C4-2B (cell line): ENCODE measurements at regions not wholly inside any gene's neighbourhood (a gene's known extent, or its start where the extent isn't known, plus 50 kb on each side); places are given as distances from the start of the nearest gene placed in this dataset.

ENCODE experiments used
- ZFX ChIP-seq: fragments of 450-650 bp; IDR thresholded peaks from 2 replicates; pipeline ENCODE4 v1.6.1; 2017
- TF ChIP-seq, protein P1 (sequence below): fragments of 450-650 bp; conservative IDR thresholded peaks from 2 replicates; pipeline ENCODE4 v1.5.1; 2017; ENCODE audit warnings: mild to moderate bottlenecking

DNA sequence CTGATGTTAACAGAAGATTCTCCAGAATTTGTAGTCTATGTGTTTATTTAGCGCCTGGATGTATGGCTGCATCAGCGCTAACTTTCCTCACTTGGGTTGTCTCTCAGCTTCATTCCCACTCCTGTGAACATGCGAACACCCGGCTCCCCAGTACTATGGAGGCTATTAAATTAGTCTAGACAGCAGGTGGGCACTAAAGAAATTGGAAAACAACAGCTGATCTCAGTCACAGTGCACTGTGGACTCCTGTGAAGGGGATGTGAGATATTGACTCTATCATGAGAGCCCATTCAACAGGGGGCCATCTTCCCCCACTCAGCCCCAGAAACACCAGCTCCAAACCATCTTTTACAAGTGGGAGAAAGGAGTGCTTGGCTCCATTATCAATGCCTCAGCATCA lies 471.0 kb downstream of the KDM4C start:
- TF ChIP-seq, protein P1, sequence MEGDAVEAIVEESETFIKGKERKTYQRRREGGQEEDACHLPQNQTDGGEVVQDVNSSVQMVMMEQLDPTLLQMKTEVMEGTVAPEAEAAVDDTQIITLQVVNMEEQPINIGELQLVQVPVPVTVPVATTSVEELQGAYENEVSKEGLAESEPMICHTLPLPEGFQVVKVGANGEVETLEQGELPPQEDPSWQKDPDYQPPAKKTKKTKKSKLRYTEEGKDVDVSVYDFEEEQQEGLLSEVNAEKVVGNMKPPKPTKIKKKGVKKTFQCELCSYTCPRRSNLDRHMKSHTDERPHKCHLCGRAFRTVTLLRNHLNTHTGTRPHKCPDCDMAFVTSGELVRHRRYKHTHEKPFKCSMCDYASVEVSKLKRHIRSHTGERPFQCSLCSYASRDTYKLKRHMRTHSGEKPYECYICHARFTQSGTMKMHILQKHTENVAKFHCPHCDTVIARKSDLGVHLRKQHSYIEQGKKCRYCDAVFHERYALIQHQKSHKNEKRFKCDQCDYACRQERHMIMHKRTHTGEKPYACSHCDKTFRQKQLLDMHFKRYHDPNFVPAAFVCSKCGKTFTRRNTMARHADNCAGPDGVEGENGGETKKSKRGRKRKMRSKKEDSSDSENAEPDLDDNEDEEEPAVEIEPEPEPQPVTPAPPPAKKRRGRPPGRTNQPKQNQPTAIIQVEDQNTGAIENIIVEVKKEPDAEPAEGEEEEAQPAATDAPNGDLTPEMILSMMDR, result no peak
- TF ChIP-seq ZFX, result no peak
